Mesendoderm (in vitro differentiated cells): ENCODE measurements at regions not wholly inside any gene's neighbourhood (a gene's known extent, or its start where the extent isn't known, plus 50 kb on each side); places are given as distances from the start of the nearest gene placed in this dataset.

Source experiments
- DNase-seq: peaks from one replicate; pipeline ENCODE4 v3.0.0; 2013
- H2AK5ac ChIP-seq: 2 replicates; pipeline ENCODE4 v1.6.1; 2013; ENCODE audit warnings: low read length, inconsistent platforms
- H2BK120ac ChIP-seq: 2 replicates; pipeline ENCODE4 v1.6.1; 2013; ENCODE audit warnings: low read depth, mild to moderate bottlenecking, low read length, moderate library complexity, mixed read lengths
- H2BK15ac ChIP-seq: replicated peaks from 2 replicates; pipeline ENCODE4 v1.6.1; 2013; ENCODE audit warnings: low read depth, mild to moderate bottlenecking, moderate library complexity
- H2BK5ac ChIP-seq: 2 replicates; pipeline ENCODE4 v1.6.1; 2013; ENCODE audit warnings: low read length, inconsistent platforms
- H3K18ac ChIP-seq: 2 replicates; pipeline ENCODE4 v1.6.1; 2013; ENCODE audit warnings: mild to moderate bottlenecking, low read length, mixed read lengths
- H3K23ac ChIP-seq: one replicate; pipeline ENCODE4 v1.6.1; 2013; ENCODE audit warnings: low read length
- H3K27ac ChIP-seq: 2 replicates; pipeline ENCODE4 v1.5.1; 2013; ENCODE audit warnings: low read depth, mild to moderate bottlenecking, inconsistent platforms, low read length, moderate library complexity
- H3K27me3 ChIP-seq: 2 replicates; pipeline ENCODE4 v1.6.1; 2013; ENCODE audit warnings: low read length, control low read depth, mild to moderate bottlenecking, inconsistent platforms; ENCODE audit not compliant: insufficient read depth, poor library complexity
- H3K36me3 ChIP-seq: 2 replicates; pipeline ENCODE4 v1.6.1; 2013; ENCODE audit warnings: low read length, inconsistent platforms; ENCODE audit not compliant: control insufficient read depth, insufficient read depth
- H3K4ac ChIP-seq: one replicate; pipeline ENCODE4 v1.6.1; 2013; ENCODE audit warnings: low read depth, mild to moderate bottlenecking, low read length, moderate library complexity
- H3K4me1 ChIP-seq: 2 replicates; pipeline ENCODE4 v1.6.1; 2013; ENCODE audit warnings: low read depth, low read length, inconsistent platforms; ENCODE audit not compliant: control insufficient read depth
- H3K4me2 ChIP-seq: 2 replicates; pipeline ENCODE4 v1.6.1; 2013; ENCODE audit warnings: low read length
- H3K4me3 ChIP-seq: 2 replicates; pipeline ENCODE4 v1.5.1; 2013; ENCODE audit warnings: mild to moderate bottlenecking, low read length
- H3K56ac ChIP-seq: one replicate; pipeline ENCODE4 v1.6.1; 2013; ENCODE audit warnings: low read length
- H3K79me1 ChIP-seq: 2 replicates; pipeline ENCODE4 v1.6.1; 2013; ENCODE audit warnings: low read length, inconsistent platforms
- H3K79me2 ChIP-seq: 2 replicates; pipeline ENCODE4 v1.6.1; 2013; ENCODE audit warnings: mild to moderate bottlenecking, low read length; ENCODE audit not compliant: control insufficient read depth, insufficient read depth
- H3K9ac ChIP-seq: 2 replicates; pipeline ENCODE4 v1.6.1; 2013; ENCODE audit warnings: low read length, inconsistent platforms
- H4K5ac ChIP-seq: one replicate; pipeline ENCODE4 v1.6.1; 2013; ENCODE audit warnings: low read length
- H4K8ac ChIP-seq: one replicate; pipeline ENCODE4 v1.6.1; 2013; ENCODE audit warnings: low read depth, mild to moderate bottlenecking, control low read depth, low read length, moderate library complexity
- WGBS: extraction: QIAGEN DNeasy Blood & Tissue Kit; methylation state at CpG from one replicate; pipeline ENCODE4 v1.1.7; 2013; ENCODE audit warnings: low lambda C conversion rate, missing lambda C conversion rate; ENCODE audit not compliant: insufficient coverage; ENCODE audit errors: extremely low coverage; 5-methylcytosine and 5-hydroxymethylcytosine counted together

DNA sequence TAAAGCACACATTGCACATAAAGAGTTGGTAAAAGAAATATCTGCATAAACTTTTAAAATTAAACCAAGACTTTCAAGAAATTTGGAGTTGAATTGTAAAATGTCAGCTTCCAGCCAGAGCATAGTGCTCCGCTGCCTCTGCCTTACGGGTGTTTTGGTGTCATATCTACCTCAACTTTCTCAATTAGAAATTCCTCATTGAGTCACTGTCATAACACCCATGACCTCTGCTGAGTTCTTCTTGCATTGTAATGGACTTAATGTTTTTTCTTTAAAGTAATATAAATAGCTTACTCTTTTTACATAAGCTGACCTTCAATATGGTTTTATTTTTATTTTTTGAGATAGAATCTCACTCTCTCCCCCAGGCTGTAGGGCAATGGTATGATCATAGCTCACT, 551.0 kb upstream of the NBEA start:
- no peaks in the 10 kb centered on the region for H3K79me1 ChIP-seq
- H3K4me2 ChIP-seq = no peak overlapping the region
- no peak overlapping the region for H3K18ac ChIP-seq
- H3K4me3 ChIP-seq = no peak overlapping the region
- no peak overlapping the region for H4K8ac ChIP-seq
- no peak overlapping the region for H2BK15ac ChIP-seq
- no peak overlapping the region for H3K9ac ChIP-seq
- H3K36me3 ChIP-seq = no peaks in the 10 kb centered on the region
- H4K5ac ChIP-seq = no peak overlapping the region
- H2BK120ac ChIP-seq = no peak overlapping the region
- WGBS = no CpG with 5 or more reads among the region's 2 CpGs
- H3K56ac ChIP-seq = no peak overlapping the region
- no peaks in the 10 kb centered on the region for H3K79me2 ChIP-seq
- no peak overlapping the region for H3K4ac ChIP-seq
- no peak overlapping the region for H2AK5ac ChIP-seq
- H3K27ac ChIP-seq = no peak overlapping the region
- no peak overlapping the region for H3K23ac ChIP-seq
- DNase-seq = no peak
- no peak overlapping the region for H2BK5ac ChIP-seq
- H3K27me3 ChIP-seq = no peaks in the 10 kb centered on the region
- H3K4me1 ChIP-seq = no peaks in the 10 kb centered on the region

DNA sequence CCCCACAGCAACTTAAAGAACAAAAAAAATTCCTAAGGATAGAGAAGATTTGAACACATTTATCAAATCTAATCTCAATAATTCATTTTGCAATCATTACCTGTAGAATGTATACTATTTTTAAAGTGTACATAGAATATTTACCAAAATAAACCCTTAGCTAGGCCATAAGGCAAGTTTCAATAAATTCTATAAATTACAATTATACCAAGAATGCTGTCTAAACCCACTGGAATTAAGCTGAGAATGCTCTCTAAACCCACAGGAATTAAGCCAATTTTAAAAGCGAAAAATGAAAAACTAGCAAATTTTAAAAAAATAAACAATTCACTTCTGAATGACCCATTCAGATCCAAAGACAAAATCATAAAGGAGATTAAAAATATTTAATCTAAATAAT, 540.4 kb upstream of the NBEA start:
- no peak overlapping the region for H3K4me3 ChIP-seq
- no peak overlapping the region for H2BK120ac ChIP-seq
- no peaks in the 10 kb centered on the region for H3K4me1 ChIP-seq
- H2BK5ac ChIP-seq = no peak overlapping the region
- no peak overlapping the region for H4K8ac ChIP-seq
- no peaks in the 10 kb centered on the region for H3K79me1 ChIP-seq
- no peak overlapping the region for H2BK15ac ChIP-seq
- no peak overlapping the region for H4K5ac ChIP-seq
- H3K79me2 ChIP-seq = no peaks in the 10 kb centered on the region
- H3K4ac ChIP-seq = no peak overlapping the region
- no CpG with 5 or more reads among the region's 1 CpG for WGBS
- H3K23ac ChIP-seq = no peak overlapping the region
- no peak overlapping the region for H3K56ac ChIP-seq
- no peak overlapping the region for H2AK5ac ChIP-seq
- no peak overlapping the region for H3K4me2 ChIP-seq
- no peak overlapping the region for H3K9ac ChIP-seq
- H3K18ac ChIP-seq = no peak overlapping the region
- no peaks in the 10 kb centered on the region for H3K36me3 ChIP-seq
- no peaks in the 10 kb centered on the region for H3K27me3 ChIP-seq
- H3K27ac ChIP-seq = no peak overlapping the region
- no peak for DNase-seq

DNA sequence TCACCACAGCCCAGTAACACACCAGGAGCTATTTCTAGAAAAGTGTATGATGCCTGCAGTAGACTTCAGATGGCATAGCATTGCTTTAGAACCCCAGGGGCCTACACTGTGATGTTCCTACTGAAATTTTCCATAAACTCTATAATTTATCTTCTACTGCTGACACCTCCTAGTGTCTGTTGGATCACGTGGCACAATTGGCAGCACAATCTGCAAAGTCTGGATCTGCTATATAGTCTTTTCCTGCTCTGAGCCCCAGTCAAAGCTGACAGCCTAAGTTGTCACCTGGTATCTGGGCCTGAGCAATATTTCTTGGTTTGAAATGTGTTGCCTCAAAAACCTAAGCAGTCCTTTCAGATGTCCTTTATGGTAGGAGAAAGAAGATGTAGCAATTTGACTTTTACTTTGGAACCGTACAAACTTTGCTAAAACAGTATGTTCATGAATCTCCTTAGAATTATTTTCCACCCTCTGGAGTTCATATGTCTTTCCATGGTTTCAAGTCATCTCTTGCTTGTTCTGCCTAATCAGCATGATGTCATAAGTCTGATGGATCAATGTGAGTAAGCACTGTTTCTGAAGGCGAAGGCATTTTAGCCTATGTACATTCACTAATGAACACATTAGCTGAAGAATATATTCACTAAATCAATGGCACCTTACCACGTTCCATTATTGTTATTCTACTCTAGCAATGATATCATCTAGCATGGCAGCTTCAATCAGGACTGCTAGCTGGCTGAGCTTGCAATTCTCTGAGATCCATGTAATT, 536.5 kb upstream of the NBEA start:
- Histone ChIP-seq H4K8ac (no peak overlapping the region), H3K18ac (no peak overlapping the region), H3K27me3 (no peaks in the 10 kb centered on the region), H3K36me3 (no peaks in the 10 kb centered on the region), H3K56ac (no peak overlapping the region), H3K4ac (no peak overlapping the region), H3K79me1 (no peaks in the 10 kb centered on the region), H3K4me2 (no peak overlapping the region), H3K4me1 (no peaks in the 10 kb centered on the region), H4K5ac (no peak overlapping the region), H3K4me3 (no peak overlapping the region), H3K23ac (no peak overlapping the region), H3K27ac (no peak overlapping the region), H3K79me2 (no peaks in the 10 kb centered on the region), H2BK5ac (no peak overlapping the region), H2BK15ac (no peak overlapping the region), H2BK120ac (no peak overlapping the region), H2AK5ac (no peak overlapping the region), H3K9ac (no peak overlapping the region)
- no peak for DNase-seq
- WGBS = no CpG with 5 or more reads among the region's 4 CpGs

GRCh38 chr13:34408640-34409039, 533.4 kb upstream of the NBEA start:
- H2BK15ac ChIP-seq = no peak overlapping the region
- H3K27ac ChIP-seq = no peak overlapping the region
- H3K18ac ChIP-seq = no peak overlapping the region
- no peaks in the 10 kb centered on the region for H3K27me3 ChIP-seq
- WGBS = no CpG with 5 or more reads among the region's 2 CpGs
- H3K4me3 ChIP-seq = no peak overlapping the region
- H3K23ac ChIP-seq = no peak overlapping the region
- H2BK120ac ChIP-seq = no peak overlapping the region
- H3K4me1 ChIP-seq = no peaks in the 10 kb centered on the region
- H2AK5ac ChIP-seq = no peak overlapping the region
- H3K4ac ChIP-seq = no peak overlapping the region
- no peaks in the 10 kb centered on the region for H3K36me3 ChIP-seq
- H3K9ac ChIP-seq = no peak overlapping the region
- no peak overlapping the region for H4K8ac ChIP-seq
- no peak overlapping the region for H3K56ac ChIP-seq
- no peak overlapping the region for H3K4me2 ChIP-seq
- no peak overlapping the region for H4K5ac ChIP-seq
- no peak overlapping the region for H2BK5ac ChIP-seq
- no peaks in the 10 kb centered on the region for H3K79me2 ChIP-seq
- no peaks in the 10 kb centered on the region for H3K79me1 ChIP-seq
- DNase-seq = no peak

DNA sequence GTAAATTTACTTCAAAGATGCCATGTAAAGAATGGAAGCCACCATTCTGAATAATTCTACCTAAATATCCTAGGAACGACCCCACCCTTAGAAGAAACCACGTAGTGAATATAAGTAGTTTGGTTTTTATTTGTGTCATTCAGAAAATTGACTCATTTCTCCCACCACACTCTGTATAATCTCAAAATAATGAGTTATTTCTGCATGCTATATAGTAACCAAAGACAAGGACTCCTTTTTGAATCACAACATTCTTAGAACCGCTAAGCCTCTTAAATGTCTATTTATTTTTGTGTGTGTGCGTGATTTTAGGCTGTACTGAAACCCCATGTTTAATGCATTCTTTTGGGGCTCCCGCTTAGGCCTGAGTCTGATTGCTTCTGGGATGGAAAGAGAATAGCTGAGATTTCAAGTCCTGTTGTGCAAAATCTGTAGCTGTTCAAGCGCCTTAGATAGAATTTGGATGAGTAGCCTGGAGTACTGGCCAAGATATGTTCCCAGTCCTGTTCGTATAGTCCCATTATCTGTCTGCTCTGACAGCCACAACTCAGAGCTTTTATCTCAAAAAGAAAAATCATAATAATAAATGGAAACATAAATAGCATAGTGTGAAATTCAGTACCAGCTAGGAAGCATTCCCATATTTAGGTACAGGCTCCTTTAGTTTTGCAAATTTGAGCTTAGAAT, 532.4 kb upstream of the NBEA start:
- H3K79me2 ChIP-seq = no peaks in the 10 kb centered on the region
- no CpG with 5 or more reads among the region's 7 CpGs for WGBS
- no peaks in the 10 kb centered on the region for H3K27me3 ChIP-seq

More for the DNA sequence above, 532.4 kb upstream of the NBEA start:
- H3K4me1 ChIP-seq = no peaks in the 10 kb centered on the region
- no peak overlapping the region for H3K4me3 ChIP-seq
- H3K27ac ChIP-seq = no peak overlapping the region
- no peaks in the 10 kb centered on the region for H3K79me1 ChIP-seq
- H2BK5ac ChIP-seq = no peak overlapping the region
- no peak overlapping the region for H3K18ac ChIP-seq
- H3K9ac ChIP-seq = no peak overlapping the region
- H3K4ac ChIP-seq = no peak overlapping the region
- no peak overlapping the region for H3K23ac ChIP-seq
- no peaks in the 10 kb centered on the region for H3K36me3 ChIP-seq
- no peak overlapping the region for H2BK120ac ChIP-seq
- no peak overlapping the region for H2BK15ac ChIP-seq
- H4K5ac ChIP-seq = no peak overlapping the region
- H2AK5ac ChIP-seq = no peak overlapping the region
- no peak overlapping the region for H3K56ac ChIP-seq
- DNase-seq = no peak
- no peak overlapping the region for H4K8ac ChIP-seq
- no peak overlapping the region for H3K4me2 ChIP-seq
